ENCODE measurements at regions not wholly inside any gene's neighbourhood (a gene's known extent, or its start where the extent isn't known, plus 50 kb on each side); places are given as distances from the start of the nearest gene placed in this dataset.
"Not testable (repeated sequence)": the region's sequence is repeated elsewhere in the genome, so short reads cannot be mapped to it uniquely, and the experiment has no call there.

- no peak for DNase-seq (ENCODE audit: low read depth in 2 of 2)
Measured at GRCh38 chr5:32928761-32929160, 217.6 kb downstream of the NPR3 start.

GRCh38 chr5:32931438-32931837, 220.3 kb downstream of the NPR3 start:
- DNase-seq (ENCODE audit: low read depth in 2 of 2) = not testable (repeated sequence)

- no peak for DNase-seq (ENCODE audit: low read depth in 2 of 2)
Measured at GRCh38 chr5:32932241-32932935, 221.3 kb downstream of the NPR3 start.

- DNase-seq (ENCODE audit: low read depth in 2 of 2) = no peak
Measured at GRCh38 chr5:32933692-32934091, 222.6 kb downstream of the NPR3 start.

GRCh38 chr5:32934529-32934928, 223.4 kb downstream of the NPR3 start:
- DNase-seq (ENCODE audit: low read depth in 2 of 2) = no peak

GRCh38 chr5:32935283-32935682, 224.2 kb downstream of the NPR3 start:
- no peak for DNase-seq (ENCODE audit: low read depth in 2 of 2)

GRCh38 chr5:32936329-32936728, 225.2 kb downstream of the NPR3 start:
- DNase-seq (ENCODE audit: low read depth in 2 of 2) = no peak

GRCh38 chr5:32942225-32942989, 231.3 kb downstream of the NPR3 start:
- peak in 1 of 2 donors; percentile 6 for DNase-seq (ENCODE audit: low read depth in 2 of 2)

GRCh38 chr5:32949286-32949970, 238.3 kb downstream of the NPR3 start:
- DNase-seq (ENCODE audit: low read depth in 2 of 2) = no peak

- no peak for DNase-seq (ENCODE audit: low read depth in 2 of 2)
Measured at GRCh38 chr5:32951003-32951402, 239.9 kb downstream of the NPR3 start.

- DNase-seq (ENCODE audit: low read depth in 2 of 2) = no peak
Measured at GRCh38 chr5:32951878-32952277, 240.8 kb downstream of the NPR3 start.

GRCh38 chr5:32952421-32952820, 241.3 kb downstream of the NPR3 start:
- DNase-seq (ENCODE audit: low read depth in 2 of 2) = not testable (repeated sequence)

GRCh38 chr5:32953694-32954093, 242.6 kb downstream of the NPR3 start:
- DNase-seq (ENCODE audit: low read depth in 2 of 2) = no peak

- DNase-seq (ENCODE audit: low read depth in 2 of 2) = no peak
Measured at GRCh38 chr5:32955814-32956213, 244.7 kb downstream of the NPR3 start.

- DNase-seq (ENCODE audit: low read depth in 2 of 2) = no peak
Measured at GRCh38 chr5:32960340-32961058, 249.4 kb downstream of the NPR3 start.

- no peak for DNase-seq (ENCODE audit: low read depth in 2 of 2)
Measured at GRCh38 chr5:32961059-32961415, 249.9 kb downstream of the NPR3 start.

GRCh38 chr5:32964261-32964660, 253.1 kb downstream of the NPR3 start:
- DNase-seq (ENCODE audit: low read depth in 2 of 2) = no peak

GRCh38 chr5:32973646-32974045, 262.5 kb downstream of the NPR3 start:
- no peak for DNase-seq (ENCODE audit: low read depth in 2 of 2)

- no peak for DNase-seq (ENCODE audit: low read depth in 2 of 2)
Measured at GRCh38 chr5:32975656-32976375, 264.7 kb downstream of the NPR3 start.

GRCh38 chr5:32981061-32981460, 269.9 kb downstream of the NPR3 start:
- no peak for DNase-seq (ENCODE audit: low read depth in 2 of 2)

- DNase-seq (ENCODE audit: low read depth in 2 of 2) = no peak
Measured at GRCh38 chr5:32984851-32985610, 273.9 kb downstream of the NPR3 start.

All from stimulated activated CD4-positive, alpha-beta T cell treated with anti-CD3 and anti-CD28 coated beads, Interleukin-4, amount 100 ng/mL, for 48 hours (primary cell).